ENCODE measurements at regions not wholly inside any gene's neighbourhood (a gene's known extent, or its start where the extent isn't known, plus 50 kb on each side); places are given as distances from the start of the nearest gene placed in this dataset.

GRCh38 chr3:152156880-152157279, 111.8 kb upstream of the MBNL1 start:
- DNase-seq = no peak
- peaks cover 0 to 8% (median 5%) of the 10 kb centered on the region in 8 donors for H3K9me3 ChIP-seq
- WGBS, 5 donors = 61 to 80% (median 69%) methylated on average over 3 of the region's 3 CpGs
- H3K27me3 ChIP-seq (replicated peaks in 1 of 7) = no peaks in the 10 kb centered on the region
- intact Hi-C loops (cut with DNase I; ENCODE audit: low total_unique reads) = no loop called here
- H3K36me3 ChIP-seq = no peaks in the 10 kb centered on the region
- no peak overlapping the region for H3K4me3 ChIP-seq
- no peaks in the 10 kb centered on the region for H3K4me1 ChIP-seq
- no peak overlapping the region for H3K27ac ChIP-seq
- TF ChIP-seq CTCF (IDR thresholded peaks at IDR 0.05 in 8 of 11, conservative IDR thresholded peaks at IDR 0.05 in 3 of 11) (no peak), POLR2A (IDR thresholded peaks at IDR 0.05) (no peak), POLR2AphosphoS5 (IDR thresholded peaks at IDR 0.05) (no peak)

GRCh38 chr3:152157337-152157736, 111.4 kb upstream of the MBNL1 start:
- no peak overlapping the region for H3K27ac ChIP-seq
- intact Hi-C loops (cut with DNase I; ENCODE audit: low total_unique reads) = no loop called here
- TF ChIP-seq POLR2A (IDR thresholded peaks at IDR 0.05) (no peak), POLR2AphosphoS5 (IDR thresholded peaks at IDR 0.05) (no peak), CTCF (IDR thresholded peaks at IDR 0.05 in 8 of 11, conservative IDR thresholded peaks at IDR 0.05 in 3 of 11) (no peak)
- H3K4me1 ChIP-seq = no peaks in the 10 kb centered on the region
- H3K36me3 ChIP-seq = no peaks in the 10 kb centered on the region
- no peak for DNase-seq
- H3K27me3 ChIP-seq (replicated peaks in 1 of 7) = no peaks in the 10 kb centered on the region
- H3K9me3 ChIP-seq = peaks cover 0 to 4% (median 2%) of the 10 kb centered on the region in 8 donors
- no peak overlapping the region for H3K4me3 ChIP-seq

GRCh38 chr3:152159328-152159727, 109.4 kb upstream of the MBNL1 start:
- DNase-seq = no peak
- Histone ChIP-seq H3K27me3 (replicated peaks in 1 of 7) (no peaks in the 10 kb centered on the region), H3K9me3 (peaks cover 0 to 9% (median 2%) of the 10 kb centered on the region in 8 donors), H3K27ac (no peak overlapping the region), H3K4me3 (no peak overlapping the region), H3K36me3 (no peaks in the 10 kb centered on the region), H3K4me1 (no peaks in the 10 kb centered on the region)
- intact Hi-C loops (cut with DNase I; ENCODE audit: low total_unique reads) = no loop called here
- 65 to 83% (median 75%) methylated on average over 4 of the region's 4 CpGs for WGBS, 5 donors
- no peak for TF ChIP-seq POLR2AphosphoS5 (IDR thresholded peaks at IDR 0.05)
- TF ChIP-seq CTCF (IDR thresholded peaks at IDR 0.05 in 8 of 11, conservative IDR thresholded peaks at IDR 0.05 in 3 of 11) = no peak
- TF ChIP-seq POLR2A (IDR thresholded peaks at IDR 0.05) = no peak

GRCh38 chr3:152160350-152161011, 108.2 kb upstream of the MBNL1 start:
- DNase-seq = no peak
- 68 to 87% (median 73%) methylated on average over 5 of the region's 5 CpGs for WGBS, 5 donors
- no peaks in the 10 kb centered on the region for H3K27me3 ChIP-seq (replicated peaks in 1 of 7)

More at GRCh38 chr3:152160350-152161011, 108.2 kb upstream of the MBNL1 start:
- Histone ChIP-seq H3K9me3 (peaks cover 0 to 20% (median 11%) of the 10 kb centered on the region in 8 donors), H3K4me3 (no peak overlapping the region), H3K27ac (no peak overlapping the region), H3K36me3 (no peaks in the 10 kb centered on the region), H3K4me1 (no peaks in the 10 kb centered on the region)
- intact Hi-C loops (cut with DNase I; ENCODE audit: low total_unique reads) = no loop called here
- no peak for TF ChIP-seq CTCF (IDR thresholded peaks at IDR 0.05 in 8 of 11, conservative IDR thresholded peaks at IDR 0.05 in 3 of 11)
- no peak for TF ChIP-seq POLR2A (IDR thresholded peaks at IDR 0.05)
- no peak for TF ChIP-seq POLR2AphosphoS5 (IDR thresholded peaks at IDR 0.05)
